GM23338 (cell line): ENCODE measurements at regions not wholly inside any gene's neighbourhood (a gene's known extent, or its start where the extent isn't known, plus 50 kb on each side); places are given as distances from the start of the nearest gene placed in this dataset.

Experiments used
- ATAC-seq: fragments of 200-7000 bp; cut with Tn5 transposase; 3 replicates; pipeline ENCODE4 v1.9.1; 2020
- DNase-seq: peaks from one replicate; pipeline ENCODE4 v3.0.0-alpha.2; 2015; ENCODE audit warnings: low spot score
- H2AFZ ChIP-seq: fragments of 200-600 bp; sonication (generic); 2 replicates; pipeline ENCODE4 v1.8.0; 2016; ENCODE audit warnings: antibody characterized with exemption, mild to moderate bottlenecking, moderate library complexity
- H3F3A ChIP-seq: fragments of 200-600 bp; sonication (generic); replicated peaks from 2 replicates; pipeline ENCODE4 v1.8.0; 2017; ENCODE audit warnings: antibody characterized with exemption, mixed run types, low read depth
- H3K27ac ChIP-seq: fragments of 200-600 bp; sonication (generic); 2 replicates; pipeline ENCODE4 v1.6.1; 2016; ENCODE audit warnings: low read depth
- H3K27me3 ChIP-seq: fragments of 200-600 bp; sonication (generic); 2 replicates; pipeline ENCODE4 v1.8.0; 2016; ENCODE audit warnings: mild to moderate bottlenecking, mixed run types, moderate library complexity; ENCODE audit not compliant: insufficient read depth
- H3K36me3 ChIP-seq: fragments of 200-600 bp; sonication (generic); 2 replicates; pipeline ENCODE4 v1.8.0; 2016; ENCODE audit warnings: mild to moderate bottlenecking; ENCODE audit not compliant: insufficient read depth
- H3K4me1 ChIP-seq: fragments of 200-600 bp; sonication (generic); 2 replicates; pipeline ENCODE4 v1.8.0; 2016; ENCODE audit warnings: mild to moderate bottlenecking, moderate library complexity; ENCODE audit not compliant: insufficient read depth
- H3K4me2 ChIP-seq: fragments of 200-600 bp; sonication (generic); 2 replicates; pipeline ENCODE4 v1.7.1; 2017; ENCODE audit warnings: mixed run types
- H3K4me3 ChIP-seq: fragments of 200-600 bp; sonication (generic); 2 replicates; pipeline ENCODE4 v1.6.1; 2016; ENCODE audit warnings: mixed run types
- H3K79me2 ChIP-seq: fragments of 200-600 bp; sonication (generic); replicated peaks from 2 replicates; pipeline ENCODE4 v1.8.0; 2017; ENCODE audit warnings: mild to moderate bottlenecking; ENCODE audit not compliant: insufficient read depth
- H3K9me2 ChIP-seq: fragments of 200-600 bp; sonication (generic); 2 replicates; pipeline ENCODE4 v1.8.0; 2017; ENCODE audit not compliant: insufficient read depth
- H4K20me1 ChIP-seq: fragments of 200-600 bp; sonication (generic); replicated peaks from 2 replicates; pipeline ENCODE4 v1.8.0; 2017; ENCODE audit warnings: mild to moderate bottlenecking; ENCODE audit not compliant: insufficient read depth
- H3K27ac Mint-ChIP-seq: 2 replicates; pipeline ENCODE4 v1.8.0; 2020; ENCODE audit warnings: inconsistent platforms, mild to moderate bottlenecking, moderate library complexity, mixed read lengths
- H3K27me3 Mint-ChIP-seq: 3 replicates; pipeline ENCODE4 v1.8.0; 2022; ENCODE audit warnings: low read depth, mild to moderate bottlenecking, moderate library complexity, mixed read lengths, inconsistent platforms; ENCODE audit not compliant: insufficient read depth, poor library complexity
- H3K36me3 Mint-ChIP-seq: 3 replicates; pipeline ENCODE4 v1.8.0; 2021; ENCODE audit warnings: low read depth, mild to moderate bottlenecking, inconsistent platforms, moderate library complexity, mixed read lengths
- H3K4me1 Mint-ChIP-seq: 3 replicates; pipeline ENCODE4 v1.8.0; 2020; ENCODE audit warnings: mild to moderate bottlenecking, inconsistent platforms, mixed read lengths
- H3K4me3 Mint-ChIP-seq: 3 replicates; pipeline ENCODE4 v1.8.0; 2021; ENCODE audit warnings: moderate library complexity, mild to moderate bottlenecking, inconsistent platforms, mixed read lengths
- H3K9me3 Mint-ChIP-seq: 3 replicates; pipeline ENCODE4 v1.8.0; 2020; ENCODE audit warnings: moderate library complexity, mild to moderate bottlenecking, inconsistent platforms, mixed read lengths
- CTCF ChIP-seq, 2 experiments: fragments of 200-600 bp in 1 of 2; sonication (generic) in 1 of 2; conservative IDR thresholded peaks; 2 replicates each; pipeline versions ENCODE4 v1.5.1 to v1.6.1; 2016 to 2017; ENCODE audit warnings: antibody characterized with exemption in 2 of 2, low read depth in 2 of 2, mild to moderate bottlenecking in 2 of 2, moderate library complexity in 1 of 2
- ETS1 ChIP-seq: IDR thresholded peaks from 2 replicates; pipeline ENCODE4 v1.6.1; 2016; ENCODE audit warnings: antibody characterized with exemption
- EZH2 ChIP-seq: fragments of 200-600 bp; sonication (generic); IDR thresholded peaks from one replicate; pipeline ENCODE4 v1.8.0; 2017; ENCODE audit warnings: antibody characterized with exemption, mild to moderate bottlenecking, low read depth; ENCODE audit not compliant: unreplicated experiment
- EZH2phosphoT487 ChIP-seq: fragments of 200-600 bp; sonication (generic); IDR thresholded peaks from one replicate; pipeline ENCODE4 v1.8.1; 2018; ENCODE audit warnings: antibody characterized with exemption; ENCODE audit not compliant: unreplicated experiment
- JUNB ChIP-seq: IDR thresholded peaks from one replicate; pipeline ENCODE4 v1.6.1; 2016; ENCODE audit warnings: antibody characterized with exemption; ENCODE audit not compliant: unreplicated experiment
- NANOG ChIP-seq: IDR thresholded peaks from 2 replicates; pipeline ENCODE4 v1.6.1; 2016; ENCODE audit warnings: antibody characterized with exemption, borderline replicate concordance
- ZNF114 ChIP-seq: fragments of 250-450 bp; sonication (Bioruptor Pico); IDR thresholded peaks from 2 replicates; pipeline ENCODE4 v1.5.0; 2020; ENCODE audit warnings: mild to moderate bottlenecking, moderate library complexity
- ZNF462 ChIP-seq: fragments of 250-450 bp; sonication (Bioruptor Pico); IDR thresholded peaks from 2 replicates; pipeline ENCODE4 v1.5.0; 2020; ENCODE audit warnings: mild to moderate bottlenecking, moderate library complexity

- TF ChIP-seq ZNF462 (CRISPR knock-in tag) (no peak), ZNF114 (CRISPR knock-in tag) (no peak), EZH2 (no peak)
Measured at GRCh38 chr9:30771163-30771708, 1613.2 kb upstream of the ACO1 start (continued).

GRCh38 chr9:30771760-30772159 lies 1612.7 kb upstream of the ACO1 start:
- Histone ChIP-seq H2AFZ (no peak overlapping the region), H3K9me2 (peaks cover 12% of the 10 kb centered on the region; the same call in 1 of the 2 replicates), H3K4me1 (no peaks in the 10 kb centered on the region), H3K27ac (no peak overlapping the region), H3K79me2 (no peaks in the 10 kb centered on the region), H3K27me3 (no peaks in the 10 kb centered on the region), H3F3A (no peaks in the 10 kb centered on the region), H3K4me2 (no peak overlapping the region), H3K4me3 (no peak overlapping the region), H4K20me1 (no peaks in the 10 kb centered on the region), H3K36me3 (no peaks in the 10 kb centered on the region)
- Mint-ChIP-seq H3K4me3 (no peak overlapping the region), H3K27ac (no peak overlapping the region), H3K36me3 (peaks cover 7% of the 10 kb centered on the region), H3K4me1 (no peaks in the 10 kb centered on the region), H3K27me3 (peaks cover 2% of the 10 kb centered on the region), H3K9me3 (peaks cover 9% of the 10 kb centered on the region; the same call in 2 of the 3 replicates)
- DNase-seq (no peak), ATAC-seq (no peak)
- TF ChIP-seq ETS1 (no peak), CTCF (conservative IDR thresholded peaks at IDR 0.05; ENCODE audit: low read depth in 2 of 2) (no peak), NANOG (no peak), JUNB (no peak), EZH2 (no peak), EZH2phosphoT487 (no peak)
